HK-2 (cell line): ENCODE measurements at regions not wholly inside any gene's neighbourhood (a gene's known extent, or its start where the extent isn't known, plus 50 kb on each side); places are given as distances from the start of the nearest gene placed in this dataset.
"Not testable (repeated sequence)": the region's sequence is repeated elsewhere in the genome, so short reads cannot be mapped to it uniquely, and the experiment has no call there.

Experiments
- DNase-seq: peaks from one replicate; pipeline ENCODE4 v3.0.0-alpha.2; 2018; ENCODE audit not compliant: unreplicated experiment

DNA sequence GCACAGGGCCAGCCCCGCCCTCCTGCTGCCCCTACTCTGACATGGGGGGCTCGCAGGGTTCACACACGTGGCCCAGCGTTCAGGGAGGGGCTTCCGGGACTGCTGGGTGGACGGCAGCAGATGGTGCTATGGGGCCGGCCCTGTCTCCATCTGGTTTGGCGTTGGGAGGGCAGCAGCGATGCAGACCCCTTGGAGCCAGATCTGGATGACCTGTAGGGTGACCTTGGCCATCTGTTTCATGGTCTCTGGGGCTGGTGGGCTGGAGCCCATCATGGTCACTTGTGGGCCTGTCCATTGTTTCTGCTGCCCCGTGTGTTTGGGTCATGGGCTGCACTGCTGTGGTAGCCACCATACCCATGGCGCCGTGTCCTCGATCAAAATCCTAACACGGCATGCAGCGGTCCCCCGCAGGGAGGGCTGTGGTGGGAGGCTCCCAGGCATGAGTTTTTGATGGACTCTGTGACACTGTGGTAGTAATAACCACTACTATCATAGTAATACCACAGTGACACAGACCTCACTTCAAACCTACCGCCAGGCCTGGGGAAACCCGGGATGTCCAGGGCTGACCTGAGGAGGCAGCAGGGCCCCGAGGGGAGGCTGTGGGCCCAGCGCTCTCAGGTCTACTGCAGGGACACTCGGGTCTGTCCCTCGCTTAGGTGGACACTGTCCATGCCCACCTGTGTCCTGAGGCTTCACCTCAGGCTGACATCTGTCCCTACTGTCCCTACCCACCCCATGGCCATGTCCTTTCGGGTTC is 359.4 kb downstream of the TMEM121 start:
- no peak for DNase-seq

GRCh38 chr14:105886791-105887191 is 360.4 kb downstream of the TMEM121 start:
- DNase-seq = not testable (repeated sequence)

DNA sequence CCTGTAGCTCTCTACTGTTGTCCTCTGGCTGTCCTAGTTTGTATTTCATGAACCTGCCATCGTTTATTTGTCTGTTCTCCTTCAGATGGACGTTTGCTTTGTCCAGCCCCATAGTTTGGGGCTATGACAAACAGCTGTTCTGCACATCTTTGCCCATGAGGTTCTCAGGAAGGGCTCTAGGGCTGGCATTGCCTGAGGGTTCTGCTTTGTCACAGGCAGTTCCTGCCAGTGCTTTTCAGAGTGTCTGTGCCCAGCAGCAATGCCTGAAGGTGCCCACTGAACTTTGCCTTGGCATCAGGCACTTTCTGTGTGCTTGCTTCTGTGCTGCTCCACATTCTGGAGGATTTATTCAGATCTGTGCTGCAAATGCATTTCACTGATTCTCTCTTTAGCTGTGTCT is 361.3 kb downstream of the TMEM121 start:
- no peak for DNase-seq

DNA sequence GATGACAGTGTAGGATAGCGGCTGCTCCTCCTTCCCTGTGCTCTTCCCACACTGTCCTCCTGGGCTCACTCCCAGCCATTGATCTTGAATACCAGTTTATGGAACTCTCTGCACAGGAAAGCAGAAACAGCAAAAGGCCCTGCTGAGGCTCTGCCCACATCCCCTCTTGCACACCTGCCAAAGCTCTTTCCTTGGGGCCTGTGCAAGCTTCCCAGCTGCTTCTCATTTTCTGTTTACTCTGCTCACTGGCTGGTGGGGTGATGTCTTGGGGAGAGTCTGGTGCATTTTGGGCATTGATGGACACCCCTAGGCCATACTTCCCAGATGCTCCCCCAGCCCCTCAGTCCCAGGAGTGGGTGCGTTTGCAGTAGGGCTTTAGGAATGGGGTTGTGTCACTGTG is 361.8 kb downstream of the TMEM121 start:
- no peak for DNase-seq

DNA sequence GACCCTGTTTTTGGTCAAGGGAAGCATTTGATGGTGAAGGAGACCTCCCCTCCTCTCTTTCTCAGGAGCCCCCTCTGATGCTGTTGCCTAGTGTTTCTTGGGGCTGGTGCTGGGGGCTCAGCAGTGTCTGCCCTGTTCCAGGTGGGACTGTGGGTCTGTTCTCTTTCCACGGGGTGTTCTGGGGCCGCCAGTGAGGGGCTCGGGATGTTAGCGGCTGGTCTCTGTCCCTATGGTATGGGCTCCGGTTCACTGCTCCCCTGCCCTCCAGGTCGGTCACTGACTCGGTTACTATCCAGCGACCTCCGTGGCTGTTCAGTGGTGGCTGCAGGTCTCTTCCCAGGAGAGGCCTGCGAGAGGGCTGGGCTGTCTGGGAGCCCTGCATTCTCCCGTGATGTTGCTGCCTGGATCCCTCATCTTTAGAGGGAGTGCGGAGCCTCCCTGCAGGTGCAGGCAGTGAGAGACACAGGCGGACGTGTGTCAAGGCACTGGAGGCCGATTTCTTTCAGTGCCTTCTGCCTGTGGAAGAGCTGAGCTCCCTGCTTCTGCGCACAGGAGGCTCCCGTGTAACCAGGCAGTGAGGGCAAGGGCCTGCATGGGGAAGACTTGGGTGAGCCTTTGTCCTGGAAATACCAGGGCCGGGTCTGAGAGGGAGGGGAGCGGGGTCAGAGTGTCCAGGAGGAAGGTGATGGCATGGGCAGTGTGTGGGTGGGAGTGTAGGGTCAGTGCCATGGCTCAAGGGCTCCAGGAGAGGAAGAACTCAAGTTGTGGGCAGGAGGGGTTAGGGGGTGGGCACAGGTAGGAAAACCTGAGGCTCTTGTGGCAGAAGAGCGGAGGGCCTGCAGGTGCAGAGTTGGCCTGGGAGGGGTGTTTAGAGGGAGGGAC is 362.6 kb downstream of the TMEM121 start:
- no peak for DNase-seq

DNA sequence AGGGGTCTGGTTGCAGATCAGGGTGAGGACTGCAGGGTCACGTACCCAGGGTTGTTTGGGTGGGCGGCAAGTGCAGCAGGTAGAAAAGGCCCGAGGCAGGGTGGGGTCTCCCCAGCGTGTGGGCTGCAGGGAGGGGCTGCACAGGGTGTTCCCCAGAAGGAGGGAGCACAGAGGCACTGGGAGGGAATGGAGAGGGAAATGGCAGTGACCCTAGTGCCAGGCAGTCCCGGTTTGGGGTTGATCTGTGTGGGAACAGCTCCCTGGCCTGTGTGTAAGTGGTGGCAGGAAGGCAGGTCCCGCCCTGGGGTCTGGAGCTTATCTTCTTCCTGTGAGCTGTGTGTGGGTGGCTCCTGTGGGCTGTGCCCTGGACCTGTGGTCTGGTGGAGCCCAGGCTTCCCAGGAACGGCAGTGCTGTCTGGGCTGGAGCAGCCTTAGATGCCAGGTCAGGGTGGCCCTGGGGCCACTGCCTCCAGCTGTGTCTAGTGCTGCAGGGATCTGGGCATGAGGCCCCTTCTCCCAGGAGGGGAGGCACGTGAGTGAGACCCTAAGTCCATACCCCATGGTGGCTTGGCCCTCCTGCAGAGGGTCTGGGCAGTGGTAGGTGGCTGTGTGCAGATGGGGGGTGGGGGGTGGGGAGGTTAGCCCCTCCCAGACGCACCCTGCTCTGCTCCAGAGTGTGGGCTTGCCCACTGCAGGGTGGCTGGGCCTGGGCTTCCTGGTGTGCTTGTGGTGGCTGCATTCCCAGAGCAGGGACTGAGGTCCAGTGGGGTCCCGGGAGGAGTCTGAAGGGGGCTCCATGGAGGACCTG is 363.5 kb downstream of the TMEM121 start:
- no peak for DNase-seq

- no peak for DNase-seq
These were observed 364.3 kb downstream of the TMEM121 start for GRCh38 chr14:105890474-105891220.

GRCh38 chr14:105891221-105891602 is 364.8 kb downstream of the TMEM121 start:
- no peak for DNase-seq

DNA sequence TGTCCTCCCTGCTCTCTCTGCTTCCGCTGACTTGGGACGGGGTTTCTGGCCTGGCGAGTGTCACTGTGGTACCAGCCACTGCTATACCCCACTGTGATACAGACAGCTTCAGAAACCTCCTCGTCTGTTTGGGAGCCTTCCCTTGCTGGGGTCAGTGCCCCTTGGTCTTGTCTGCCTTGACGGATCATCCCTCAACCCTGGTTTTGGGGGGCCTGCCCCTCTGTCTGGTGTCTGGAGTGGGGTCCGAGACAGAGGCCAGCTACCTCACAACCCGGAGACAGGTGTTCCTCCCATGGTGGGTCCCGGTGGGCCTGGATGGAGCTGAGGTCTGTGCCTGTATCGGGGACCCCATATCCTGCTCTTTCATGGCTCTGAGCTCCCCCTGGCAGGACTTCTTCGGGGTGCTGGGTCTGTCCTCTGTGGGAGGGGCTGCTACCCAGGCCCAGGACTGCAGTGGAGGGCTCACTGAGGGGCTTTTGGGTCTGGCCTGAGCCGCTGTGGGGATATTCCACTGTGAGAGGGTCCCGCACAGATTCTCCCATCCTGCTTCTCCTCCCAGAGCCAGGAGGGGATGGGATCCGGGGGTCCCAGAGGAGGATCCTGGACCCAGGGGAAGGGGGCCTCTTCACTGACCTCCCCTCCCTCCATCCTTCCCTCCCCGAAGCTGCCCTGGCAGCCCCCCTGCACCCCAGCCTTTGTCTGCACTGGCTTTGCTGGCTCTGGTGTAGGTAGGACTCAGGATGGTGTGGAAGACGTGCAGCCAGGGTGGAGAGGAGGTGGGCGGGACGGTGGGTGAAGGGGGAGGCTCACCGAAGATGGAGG is 365.5 kb downstream of the TMEM121 start:
- DNase-seq = no peak

DNA sequence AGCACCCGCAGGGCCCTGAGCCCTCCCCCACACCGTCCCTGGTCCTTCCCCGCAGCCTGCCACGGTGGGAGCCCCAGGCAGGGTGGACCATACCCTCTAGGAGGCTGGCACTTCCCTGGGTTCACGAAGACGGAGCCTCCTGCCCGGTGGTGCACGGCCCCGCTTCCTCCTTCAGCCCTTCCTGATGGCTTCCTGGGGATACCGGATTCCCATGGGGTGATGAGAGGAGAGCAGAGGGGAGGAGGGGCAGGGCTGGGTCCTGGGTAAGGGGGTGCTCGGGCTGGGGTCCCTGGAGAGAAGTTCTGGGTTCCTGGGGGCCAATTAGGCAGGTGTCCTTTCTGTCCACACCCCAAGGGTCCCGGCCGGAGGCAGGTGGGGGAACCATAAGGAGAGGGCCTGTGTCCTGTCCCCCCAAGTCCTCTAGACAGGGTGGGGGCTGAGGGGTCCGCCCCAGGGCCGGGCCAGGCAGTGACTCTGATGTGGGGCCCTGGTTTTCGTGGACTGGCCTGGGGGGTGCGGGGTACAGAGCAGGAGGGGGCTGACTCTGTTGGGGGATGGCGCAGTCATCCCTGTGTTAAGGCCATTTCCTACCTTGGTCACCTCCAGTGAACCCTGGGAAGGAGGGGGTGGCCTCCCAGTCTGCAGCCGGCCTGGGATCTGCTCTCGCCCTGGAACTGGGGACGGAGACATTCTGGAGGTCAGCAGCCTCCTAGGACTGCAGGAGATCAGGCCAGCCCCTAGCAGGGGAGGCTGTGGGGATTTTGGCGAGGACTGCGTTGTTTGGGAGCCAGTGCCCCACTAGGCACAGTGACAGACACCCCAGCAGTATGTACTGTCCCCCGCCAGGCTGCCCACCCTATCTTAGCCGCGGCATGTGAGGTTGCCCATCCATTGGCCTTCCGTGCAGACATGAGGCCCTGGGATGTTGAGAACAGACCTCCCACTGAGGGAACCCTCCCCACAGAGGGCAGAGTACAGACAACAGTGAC is 366.4 kb downstream of the TMEM121 start:
- DNase-seq = not testable (repeated sequence)

- DNase-seq = not testable (repeated sequence)
These were observed 367.3 kb downstream of the TMEM121 start for GRCh38 chr14:105893686-105894085.

DNA sequence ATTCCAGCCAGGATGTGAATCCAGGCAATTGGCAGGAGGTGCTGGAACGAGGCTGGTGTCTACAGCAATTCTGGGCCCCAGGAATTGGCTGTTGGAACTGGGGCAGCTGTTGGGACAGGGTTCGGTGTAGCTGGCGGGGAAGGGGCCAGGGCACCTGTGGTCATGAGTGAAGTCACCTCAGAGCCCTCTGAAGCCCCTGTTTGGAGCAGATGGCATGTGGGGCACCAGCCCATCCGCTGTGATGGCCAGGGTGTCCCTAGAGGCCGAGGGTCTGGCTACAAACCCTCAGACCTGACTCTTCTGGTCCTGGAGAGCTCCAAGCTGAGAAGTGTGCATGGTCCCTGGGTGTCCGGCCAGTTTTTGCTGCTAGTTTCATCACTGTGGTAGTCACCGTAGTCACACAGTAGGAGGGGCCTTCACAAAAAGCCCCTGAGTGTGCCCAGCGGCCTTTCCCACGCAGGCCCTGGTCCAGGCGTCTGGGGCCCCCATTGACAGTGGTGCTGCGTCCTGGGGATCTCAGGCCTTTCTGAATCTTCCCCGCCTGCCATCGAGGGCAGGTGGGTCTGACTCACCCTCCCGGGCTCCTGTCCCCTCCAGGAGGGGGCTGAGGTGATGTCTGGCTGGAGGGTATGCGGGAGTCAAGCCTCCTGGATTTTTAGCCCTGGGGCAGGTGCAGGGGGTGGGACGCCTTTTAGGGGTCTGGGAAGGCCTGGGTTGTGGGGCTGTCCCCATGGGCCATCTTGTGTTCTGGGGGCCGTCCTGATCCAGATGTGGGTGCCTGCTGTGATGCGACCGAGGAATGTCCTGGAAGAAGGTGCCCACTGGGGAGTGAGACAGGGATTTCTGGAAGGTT is 368.0 kb downstream of the TMEM121 start:
- no peak for DNase-seq

DNA sequence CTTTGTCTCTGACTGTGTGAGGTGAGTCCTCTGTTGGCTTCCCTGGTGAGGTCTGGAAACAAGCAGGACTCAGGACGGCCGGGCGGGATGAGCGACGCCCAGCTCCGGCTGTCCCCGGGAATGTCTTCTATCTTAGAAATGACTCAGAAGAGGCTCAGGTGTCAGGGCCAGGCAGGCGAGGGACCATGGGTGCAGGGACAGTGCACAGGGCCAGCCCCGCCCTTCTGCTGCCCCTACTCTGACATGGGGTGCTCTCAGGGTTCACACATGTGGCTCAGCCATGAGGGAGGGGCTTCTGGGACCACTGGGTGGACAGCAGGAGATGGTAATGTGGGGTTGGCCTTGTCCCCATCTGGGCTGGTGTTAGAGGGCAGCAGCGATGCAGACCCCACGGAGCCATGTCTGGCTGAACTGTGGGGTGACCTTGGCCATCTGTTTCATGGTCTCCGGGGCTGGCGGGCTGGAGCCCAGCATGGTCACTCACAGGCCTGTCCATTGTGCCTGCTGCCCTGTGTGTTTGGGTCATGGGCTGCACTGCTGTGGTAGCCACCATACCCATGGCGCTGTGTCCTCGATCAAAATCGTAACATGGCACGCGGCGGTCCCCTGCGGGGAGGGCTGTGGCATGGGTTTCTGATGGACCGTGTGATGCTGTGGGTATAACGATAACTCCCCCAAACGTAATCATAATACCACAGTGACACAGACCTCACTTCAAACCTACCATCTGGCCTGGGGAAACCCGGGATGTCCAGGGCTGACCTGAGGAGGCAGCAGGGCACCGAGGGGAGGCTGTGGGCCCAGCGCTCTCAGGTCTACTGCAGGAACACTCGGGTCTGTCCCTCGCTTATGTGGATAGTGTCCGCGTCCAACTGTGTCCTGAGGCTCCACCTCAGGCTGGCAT is 368.8 kb downstream of the TMEM121 start:
- DNase-seq = no peak

GRCh38 chr14:105896206-105896605 is 369.8 kb downstream of the TMEM121 start:
- DNase-seq = not testable (repeated sequence)

GRCh38 chr14:105896961-105897724 is 370.8 kb downstream of the TMEM121 start:
- not testable (repeated sequence) for DNase-seq

DNA sequence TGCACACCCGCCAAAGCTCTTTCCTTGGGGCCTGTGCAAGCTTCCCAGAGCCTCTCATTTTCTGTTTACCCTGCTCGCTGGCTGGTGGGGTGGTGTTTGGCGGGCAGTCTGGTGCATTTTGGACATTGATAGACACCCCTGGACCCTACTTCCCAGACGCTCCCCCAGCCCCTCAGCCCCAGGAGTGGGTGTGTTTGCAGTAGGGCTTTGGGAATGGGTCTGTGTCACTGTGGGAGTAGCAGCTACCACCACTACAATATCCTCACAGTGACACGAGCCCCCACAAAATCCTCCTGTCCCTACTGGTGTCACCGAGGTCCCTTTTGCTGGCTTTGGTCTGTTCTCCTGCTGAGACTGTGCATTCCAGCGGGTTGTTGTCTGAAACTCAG is 371.3 kb downstream of the TMEM121 start:
- DNase-seq = no peak
